ENCODE measurements at regions not wholly inside any gene's neighbourhood (a gene's known extent, or its start where the extent isn't known, plus 50 kb on each side); places are given as distances from the start of the nearest gene placed in this dataset.
A peak's percentile ranks its signal among the peaks of the same experiment; 100 is the strongest.
"Not testable (repeated sequence)": the region's sequence is repeated elsewhere in the genome, so short reads cannot be mapped to it uniquely, and the experiment has no call there.

- TF ChIP-seq ZFX (IDR thresholded peaks at IDR 0.05), result no peak
- no peak; the same call in 1 of the 2 replicates for TF ChIP-seq CTCF (conservative IDR thresholded peaks at IDR 0.05)
- no peak overlapping the region for H3K27ac ChIP-seq
Measured at GRCh38 chr4:29726938-29727337, 993.2 kb upstream of the PCDH7 start.

- TF ChIP-seq CTCF (conservative IDR thresholded peaks at IDR 0.05) (no peak), ZFX (IDR thresholded peaks at IDR 0.05) (no peak)
- H3K27ac ChIP-seq, result no peak overlapping the region
Measured at GRCh38 chr4:29734343-29735213, 985.6 kb upstream of the PCDH7 start.

- H3K27ac ChIP-seq, result no peak overlapping the region
- TF ChIP-seq ZFX (IDR thresholded peaks at IDR 0.05) (no peak), CTCF (conservative IDR thresholded peaks at IDR 0.05) (no peak)
Measured at GRCh38 chr4:29756966-29757365, 963.2 kb upstream of the PCDH7 start.

- no peak overlapping the region for H3K27ac ChIP-seq
- TF ChIP-seq ZFX (IDR thresholded peaks at IDR 0.05) (no peak), CTCF (conservative IDR thresholded peaks at IDR 0.05) (no peak)
Measured at GRCh38 chr4:29762151-29762550, 958.0 kb upstream of the PCDH7 start.

- no peak overlapping the region for H3K27ac ChIP-seq
- TF ChIP-seq CTCF (conservative IDR thresholded peaks at IDR 0.05) (no peak), ZFX (IDR thresholded peaks at IDR 0.05) (no peak)
Measured at GRCh38 chr4:29770627-29771026, 949.5 kb upstream of the PCDH7 start.

GRCh38 chr4:29788123-29788522 is 932.0 kb upstream of the PCDH7 start:
- not testable (repeated sequence) for H3K27ac ChIP-seq

- TF ChIP-seq CTCF (conservative IDR thresholded peaks at IDR 0.05), result peak; percentile 61
- TF ChIP-seq ZFX (IDR thresholded peaks at IDR 0.05), result no peak
- H3K27ac ChIP-seq, result no peak overlapping the region
Measured at GRCh38 chr4:29805245-29805644, 914.9 kb upstream of the PCDH7 start.

Data from C4-2B (cell line).